ENCODE measurements at regions not wholly inside any gene's neighbourhood (a gene's known extent, or its start where the extent isn't known, plus 50 kb on each side); places are given as distances from the start of the nearest gene placed in this dataset.

- ChIA-PET SMC1A (ENCODE audit: uncharacterized antibody, unreplicated experiment) (no interaction called here), POLR2A (no interaction called here), RAD21 (ENCODE audit: unreplicated experiment) (no interaction called here), CTCF (no interaction called here)
- H3K9me3 ChIP-seq (replicated peaks; ENCODE audit: control insufficient read depth, insufficient read depth, low read length), result no peaks in the 10 kb centered on the region
- no peak overlapping the region for H3K9ac ChIP-seq (ENCODE audit: control insufficient read depth, insufficient read depth, low read length)
- FAIRE-seq (no peak), DNase-seq (ENCODE audit: low read depth, low spot score) (no peak), ATAC-seq (no peak)
- no peak overlapping the region for H3K27ac ChIP-seq (ENCODE audit: control insufficient read depth, insufficient read depth)
- no peaks in the 10 kb centered on the region for H3K27me3 ChIP-seq (replicated peaks in 1 of 2; ENCODE audit: control insufficient read depth in 2 of 2, insufficient read depth in 2 of 2, low read length in 1 of 2)
- no peaks in the 10 kb centered on the region for H3K79me2 ChIP-seq (ENCODE audit: control insufficient read depth, insufficient read depth, low read length)
- WGBS (ENCODE audit: insufficient coverage, insufficient replicate concordance, low lambda C conversion rate, missing lambda C conversion rate), result 0% methylated on average over 1 of the region's 1 CpG
- no peak for TF ChIP-seq EED (IDR thresholded peaks at IDR 0.05; ENCODE audit: low read depth)
- TF ChIP-seq CTCF (IDR thresholded peaks at IDR 0.05 in 2 of 3, conservative IDR thresholded peaks at IDR 0.05 in 1 of 3; ENCODE audit: control insufficient read depth in 2 of 3, extremely low read depth in 1 of 3, insufficient read depth in 1 of 3, low read depth in 3 of 3, low read length in 3 of 3), result no peak
- TF ChIP-seq CHD2 (IDR thresholded peaks at IDR 0.05; ENCODE audit: borderline replicate concordance, low read depth, low read length), result no peak
- TF ChIP-seq ZNF24 (IDR thresholded peaks at IDR 0.05), result no peak
- no peak for TF ChIP-seq ELK1 (IDR thresholded peaks at IDR 0.05; ENCODE audit: low read depth, low read length)
- no peak for TF ChIP-seq ATF3 (IDR thresholded peaks at IDR 0.05; ENCODE audit: borderline replicate concordance, extremely low read depth, low read depth, low read length)
- no peak for TF ChIP-seq ZBTB11 (CRISPR knock-in tag; IDR thresholded peaks at IDR 0.05)
- no peak for TF ChIP-seq TBL1XR1 (IDR thresholded peaks at IDR 0.05; ENCODE audit: low read depth, low read length)
- TF ChIP-seq BCL11A (IDR thresholded peaks at IDR 0.05; ENCODE audit: low read depth, low read length), result no peak
- no peak for TF ChIP-seq ZBTB4 (CRISPR knock-in tag; IDR thresholded peaks at IDR 0.05)
- TF ChIP-seq KLF5 (IDR thresholded peaks at IDR 0.05; ENCODE audit: partially characterized antibody), result no peak
- H3K36me3 ChIP-seq (ENCODE audit: control insufficient read depth in 2 of 2, insufficient read depth in 2 of 2, low read length in 1 of 2), result no peaks in the 10 kb centered on the region
- in situ Hi-C loops (cut with MboI), result no loop called here
- H3K4me3 ChIP-seq, result no peak overlapping the region
- H3K4me1 ChIP-seq (ENCODE audit: control insufficient read depth, insufficient read depth, low read length), result no peaks in the 10 kb centered on the region
- H3K4me2 ChIP-seq (ENCODE audit: control insufficient read depth, insufficient read depth), result no peak overlapping the region
- BruUV-seq (replicated peaks), result no TSS peak
- H2AFZ ChIP-seq (ENCODE audit: control insufficient read depth, low read depth, low read length), result no peak overlapping the region
- no peaks in the 10 kb centered on the region for H4K20me1 ChIP-seq (ENCODE audit: control insufficient read depth, insufficient read depth)
- intact Hi-C loops (cut with micrococcal nuclease; ENCODE audit: unreplicated experiment), result no loop called here
Observed at GRCh38 chr18:41462946-41463345, 492.1 kb upstream of the PIK3C3 start.

Data from GM12878 (cell line).